CD14-positive monocyte (primary cell): ENCODE measurements at regions not wholly inside any gene's neighbourhood (a gene's known extent, or its start where the extent isn't known, plus 50 kb on each side); places are given as distances from the start of the nearest gene placed in this dataset.
A peak's percentile ranks its signal among the peaks of the same experiment; 100 is the strongest.
"Not testable (repeated sequence)": the region's sequence is repeated elsewhere in the genome, so short reads cannot be mapped to it uniquely, and the experiment has no call there.

Experiments used
- DNase-seq, 3 donors: peaks; one replicate each; pipeline ENCODE4 v3.0.0-alpha.2; 2011 to 2022
- H2AFZ ChIP-seq: 2 replicates; pipeline ENCODE4 v1.6.0; 2012; ENCODE audit warnings: mild to moderate bottlenecking, low read depth, low read length, inconsistent platforms; ENCODE audit not compliant: insufficient read depth, poor library complexity, severe bottlenecking
- H3K27ac ChIP-seq, 2 donors: 1 replicate in 1 of 2; 2 replicates in 1 of 2; pipeline ENCODE4 v1.5.1; 2012 to 2013; ENCODE audit warnings: low read length in 2 of 2, control low read depth in 1 of 2, inconsistent platforms in 1 of 2, low read depth in 1 of 2, mild to moderate bottlenecking in 1 of 2
- H3K27me3 ChIP-seq, 2 donors: one replicate each; pipeline versions ENCODE4 v1.6.0 to v1.6.1; 2011 to 2013; ENCODE audit warnings: low read length in 2 of 2; ENCODE audit not compliant: control insufficient read depth in 2 of 2, insufficient read depth in 2 of 2
- H3K36me3 ChIP-seq, 2 donors: replicated peaks in 1 of 2; 1 replicate in 1 of 2; 2 replicates in 1 of 2; pipeline versions ENCODE4 v1.5.1 to v1.6.1; 2012 to 2013; ENCODE audit warnings: low read length in 2 of 2, control low read depth in 1 of 2, inconsistent platforms in 1 of 2, mild to moderate bottlenecking in 1 of 2; ENCODE audit not compliant: insufficient read depth in 2 of 2, control insufficient read depth in 1 of 2
- H3K4me1 ChIP-seq, 2 donors: 1 replicate in 1 of 2; 2 replicates in 1 of 2; pipeline versions ENCODE4 v1.5.1 to v1.6.1; 2012 to 2013; ENCODE audit warnings: low read length in 2 of 2, control low read depth in 1 of 2, inconsistent platforms in 1 of 2, mild to moderate bottlenecking in 1 of 2, moderate library complexity in 1 of 2; ENCODE audit not compliant: insufficient read depth in 2 of 2, control insufficient read depth in 1 of 2
- H3K4me2 ChIP-seq: replicated peaks from 2 replicates; pipeline ENCODE3; 2012; ENCODE audit warnings: low read length, moderate library complexity, mild to moderate bottlenecking; ENCODE audit not compliant: poor library complexity, severe bottlenecking; ENCODE audit errors: extremely low read depth
- H3K4me3 ChIP-seq, 3 experiments: fragments of 200-600 bp in 1 of 3; sonication (generic) in 1 of 3; replicated peaks in 1 of 3; 1 replicate in 2 of 3; 2 replicates in 1 of 3; pipeline ENCODE4 v1.5.1; 2011 to 2013; ENCODE audit warnings: low read length in 3 of 3, mild to moderate bottlenecking in 3 of 3, control low read depth in 2 of 3, low read depth in 2 of 3, inconsistent platforms in 1 of 3, moderate library complexity in 1 of 3
- H3K79me2 ChIP-seq: 2 replicates; pipeline ENCODE4 v1.6.0; 2012; ENCODE audit warnings: mild to moderate bottlenecking, control low read depth, inconsistent platforms, low read length, moderate library complexity; ENCODE audit not compliant: insufficient read depth
- H3K9ac ChIP-seq: 2 replicates; pipeline ENCODE4 v1.6.0; 2017; ENCODE audit warnings: low read length, mild to moderate bottlenecking; ENCODE audit not compliant: insufficient read depth, poor library complexity, severe bottlenecking
- H3K9me3 ChIP-seq, 2 donors: replicated peaks in 1 of 2; 1 replicate in 1 of 2; 2 replicates in 1 of 2; pipeline versions ENCODE4 v1.5.1 to v1.6.1; 2012 to 2013; ENCODE audit warnings: low read length in 2 of 2, control low read depth in 1 of 2; ENCODE audit not compliant: control insufficient read depth in 1 of 2, insufficient read depth in 1 of 2
- H4K20me1 ChIP-seq: 2 replicates; pipeline ENCODE4 v1.6.0; 2012; ENCODE audit warnings: mild to moderate bottlenecking, low read length, control low read depth, moderate library complexity; ENCODE audit not compliant: insufficient read depth
- H3K27ac Mint-ChIP-seq, 7 donors: one replicate each; pipeline ENCODE4 v1.8.0; 2020; ENCODE audit warnings: mild to moderate bottlenecking in 7 of 7, mixed read lengths in 7 of 7, moderate library complexity in 6 of 7, inconsistent platforms in 2 of 7
- H3K27me3 Mint-ChIP-seq, 3 donors: one replicate each; pipeline ENCODE4 v1.8.0; 2021 to 2022; ENCODE audit warnings: low read depth in 3 of 3, mild to moderate bottlenecking in 3 of 3, mixed read lengths in 3 of 3, moderate library complexity in 3 of 3, inconsistent platforms in 1 of 3
- H3K36me3 Mint-ChIP-seq, 2 donors: one replicate each; pipeline ENCODE4 v1.8.0; 2020; ENCODE audit warnings: mixed read lengths in 2 of 2, inconsistent platforms in 1 of 2, mild to moderate bottlenecking in 1 of 2
- H3K4me1 Mint-ChIP-seq: one replicate; pipeline ENCODE4 v1.8.0; 2020; ENCODE audit warnings: mild to moderate bottlenecking, mixed read lengths
- H3K4me3 Mint-ChIP-seq, 2 donors: one replicate each; pipeline ENCODE4 v1.8.0; 2020; ENCODE audit warnings: mild to moderate bottlenecking in 2 of 2, mixed read lengths in 2 of 2, moderate library complexity in 1 of 2
- H3K9me3 Mint-ChIP-seq, 7 donors: one replicate each; pipeline ENCODE4 v1.8.0; 2020 to 2022; ENCODE audit warnings: mixed read lengths in 7 of 7, mild to moderate bottlenecking in 6 of 7, moderate library complexity in 6 of 7, inconsistent platforms in 2 of 7
- CTCF ChIP-seq: fragments of 200-600 bp; IDR thresholded peaks from one replicate; pipeline ENCODE4 v1.8.0; 2022; ENCODE audit warnings: antibody characterized with exemption, mild to moderate bottlenecking
- WGBS: methylation state at CpG from one replicate; pipeline ENCODE4 v1.1.5; 2013; ENCODE audit warnings: missing lambda C conversion rate; ENCODE audit not compliant: insufficient coverage; 5-methylcytosine and 5-hydroxymethylcytosine counted together
- intact Hi-C, 2 donors: fragments of 100-400 bp; cut with micrococcal nuclease; formaldehyde crosslinking; loops; one replicate each; pipeline versions ENCODE4 v1.15.0 to v1.15.1; 2023

- no peaks in the 10 kb centered on the region for H3K36me3 ChIP-seq
- no peaks in the 10 kb centered on the region for H4K20me1 ChIP-seq
- Mint-ChIP-seq H3K27ac (no peak overlapping the region), H3K27me3 (peaks cover 2 to 17% (median 3%) of the 10 kb centered on the region in 3 donors), H3K9me3 (peaks cover 2 to 8% (median 4%) of the 10 kb centered on the region in 7 donors), H3K36me3 (no peaks in the 10 kb centered on the region), H3K4me1 (peaks cover 13% of the 10 kb centered on the region), H3K4me3 (no peak overlapping the region)
- H3K27ac ChIP-seq, result no peak overlapping the region
- intact Hi-C loops, result no loop called here
- no peak overlapping the region for H3K4me2 ChIP-seq
- WGBS, result 100% methylated on average over 1 of the region's 6 CpGs
- no peaks in the 10 kb centered on the region for H3K4me1 ChIP-seq
- no peak overlapping the region for H3K9ac ChIP-seq
- H3K79me2 ChIP-seq, result no peaks in the 10 kb centered on the region
- no peak overlapping the region for H2AFZ ChIP-seq
- H3K9me3 ChIP-seq, result no peaks in the 10 kb centered on the region
- DNase-seq, result no peak
- H3K27me3 ChIP-seq, result no peaks in the 10 kb centered on the region
- H3K4me3 ChIP-seq, result no peak overlapping the region
- TF ChIP-seq CTCF, result no peak
These were observed 65.6 kb downstream of the OPTC start for GRCh38 chr1:203559523-203559922.

DNA sequence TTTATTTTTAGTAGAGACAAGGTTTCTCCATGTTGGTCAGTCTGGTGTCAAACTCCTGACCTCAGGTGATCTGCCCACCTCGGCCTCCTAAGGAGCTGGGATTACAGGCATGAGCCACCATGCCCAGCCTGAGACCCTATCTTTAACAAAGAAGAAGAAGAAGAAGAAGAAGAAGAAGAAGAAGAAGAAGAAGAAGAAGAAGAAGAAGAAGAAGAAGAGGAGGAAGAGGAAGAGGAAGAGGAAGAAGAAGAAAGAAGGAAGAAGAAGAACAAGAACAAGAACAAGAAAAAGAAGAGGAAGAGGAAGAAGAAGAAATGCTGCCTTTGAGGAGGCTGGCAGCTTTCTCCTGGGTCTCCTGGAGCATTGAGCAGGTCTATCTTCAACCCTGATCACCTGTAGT is 64.9 kb upstream of the ATP2B4 start:
- WGBS, result no CpG with 5 or more reads among the region's 1 CpG
- DNase-seq, H4K20me1 ChIP-seq, H3K9me3 ChIP-seq, H3K36me3 Mint-ChIP-seq, H3K36me3 ChIP-seq, H2AFZ ChIP-seq, H3K79me2 ChIP-seq, H3K4me2 ChIP-seq, H3K27me3 ChIP-seq, H3K9me3 Mint-ChIP-seq, H3K9ac ChIP-seq, H3K4me3 Mint-ChIP-seq, H3K4me1 ChIP-seq, H3K27ac ChIP-seq, intact Hi-C loops, H3K4me3 ChIP-seq: not testable (repeated sequence)
- Mint-ChIP-seq H3K27ac (peak overlapping the region in 1 of 7 donors; percentile 59), H3K4me1 (peaks cover 13% of the 10 kb centered on the region), H3K27me3 (peaks cover 4 to 17% (median 5%) of the 10 kb centered on the region in 3 donors)
